Stomach (tissue), 4 donors: ENCODE measurements at regions not wholly inside any gene's neighbourhood (a gene's known extent, or its start where the extent isn't known, plus 50 kb on each side); places are given as distances from the start of the nearest gene placed in this dataset.

Experiments used
- CTCF ChIP-seq, 7 experiments: fragments of 450-650 bp in 4 of 7; fragments of 200-600 bp in 3 of 7; sonication (generic) in 3 of 7; IDR thresholded peaks; one replicate each; pipeline ENCODE4 v1.5.1; 2016 to 2019; ENCODE audit warnings: antibody characterized with exemption in 7 of 7, control low read depth in 2 of 7, mild to moderate bottlenecking in 1 of 7
- EP300 ChIP-seq: sonication (generic); formaldehyde crosslinking; IDR thresholded peaks from one replicate; pipeline ENCODE4 v1.6.1; 2017; ENCODE audit warnings: antibody characterized with exemption
- POLR2A ChIP-seq, 4 donors: fragments of 450-650 bp; IDR thresholded peaks; one replicate each; pipeline ENCODE4 v1.6.1; 2016; ENCODE audit warnings: antibody characterized with exemption in 4 of 4, control low read depth in 2 of 4, mild to moderate bottlenecking in 1 of 4, moderate library complexity in 1 of 4

- TF ChIP-seq CTCF (IDR thresholded peaks at IDR 0.05) = no peak
- TF ChIP-seq POLR2A (IDR thresholded peaks at IDR 0.05) = no peak
- no peak for TF ChIP-seq EP300
Measured at GRCh38 chr14:98949051-98949450, 322.9 kb downstream of the BCL11B start.
